Immature natural killer cell (primary cell): ENCODE measurements at regions not wholly inside any gene's neighbourhood (a gene's known extent, or its start where the extent isn't known, plus 50 kb on each side); places are given as distances from the start of the nearest gene placed in this dataset.

Experiments used
- DNase-seq, 3 donors: peaks; one replicate each; pipeline ENCODE4 v3.0.0; 2022; ENCODE audit warnings: mixed read lengths in 1 of 3
- H3K27ac Mint-ChIP-seq, 6 donors: one replicate each; pipeline ENCODE4 v1.8.0; 2020; ENCODE audit warnings: mixed read lengths in 6 of 6, mild to moderate bottlenecking in 5 of 6, inconsistent platforms in 4 of 6, moderate library complexity in 3 of 6
- H3K27me3 Mint-ChIP-seq, 3 donors: one replicate each; pipeline ENCODE4 v1.8.0; 2020 to 2021; ENCODE audit warnings: low read depth in 3 of 3, mild to moderate bottlenecking in 3 of 3, mixed read lengths in 3 of 3, moderate library complexity in 3 of 3, inconsistent platforms in 1 of 3
- H3K36me3 Mint-ChIP-seq, 3 donors: one replicate each; pipeline ENCODE4 v1.8.0; 2020; ENCODE audit warnings: mixed read lengths in 3 of 3, inconsistent platforms in 2 of 3, mild to moderate bottlenecking in 2 of 3
- H3K4me1 Mint-ChIP-seq, 2 donors: one replicate each; pipeline ENCODE4 v1.8.0; 2020; ENCODE audit warnings: inconsistent platforms in 2 of 2, mild to moderate bottlenecking in 2 of 2, mixed read lengths in 2 of 2, moderate library complexity in 1 of 2
- H3K4me3 Mint-ChIP-seq, 5 donors: one replicate each; pipeline ENCODE4 v1.8.0; 2020; ENCODE audit warnings: mild to moderate bottlenecking in 5 of 5, mixed read lengths in 5 of 5, inconsistent platforms in 3 of 5, moderate library complexity in 3 of 5
- H3K9me3 Mint-ChIP-seq, 6 donors: one replicate each; pipeline ENCODE4 v1.8.0; 2020; ENCODE audit warnings: mild to moderate bottlenecking in 6 of 6, mixed read lengths in 6 of 6, inconsistent platforms in 4 of 6, moderate library complexity in 3 of 6

GRCh38 chr10:30256084-30256483 is 93.0 kb downstream of the MTPAP start:
- H3K4me1 Mint-ChIP-seq = no peaks in the 10 kb centered on the region
- H3K9me3 Mint-ChIP-seq = peaks cover 0 to 26% (median 0%) of the 10 kb centered on the region in 6 donors
- H3K27ac Mint-ChIP-seq = no peak overlapping the region
- H3K27me3 Mint-ChIP-seq = peaks cover 3 to 28% (median 15%) of the 10 kb centered on the region in 3 donors
- DNase-seq = no peak
- H3K36me3 Mint-ChIP-seq = peaks cover 0 to 14% (median 3%) of the 10 kb centered on the region in 3 donors
- H3K4me3 Mint-ChIP-seq = no peak overlapping the region

GRCh38 chr10:30254926-30255325 is 94.2 kb downstream of the MTPAP start:
- Mint-ChIP-seq H3K4me3 (no peak overlapping the region), H3K27ac (no peak overlapping the region), H3K27me3 (peaks cover 3 to 22% (median 16%) of the 10 kb centered on the region in 3 donors), H3K9me3 (peaks cover 0 to 26% (median 0%) of the 10 kb centered on the region in 6 donors), H3K4me1 (no peaks in the 10 kb centered on the region), H3K36me3 (peaks cover 0 to 14% (median 3%) of the 10 kb centered on the region in 3 donors)
- no peak for DNase-seq

- no peak overlapping the region for H3K4me3 Mint-ChIP-seq
- H3K9me3 Mint-ChIP-seq = peaks cover 0 to 9% (median 0%) of the 10 kb centered on the region in 6 donors
Observed at GRCh38 chr10:30248728-30249127, 100.3 kb downstream of the MTPAP start.

GRCh38 chr10:30247704-30248103 is 101.4 kb downstream of the MTPAP start:
- peak in 1 of 3 donors; percentile 16 for DNase-seq
- Mint-ChIP-seq H3K4me1 (peaks cover 5 to 8% of the 10 kb centered on the region in 2 donors), H3K27ac (no peak overlapping the region), H3K9me3 (no peaks in the 10 kb centered on the region), H3K36me3 (no peaks in the 10 kb centered on the region), H3K4me3 (peak overlapping the region; percentile 5 to 68 (median 46)), H3K27me3 (peaks cover 0 to 2% (median 1%) of the 10 kb centered on the region in 3 donors)

More at GRCh38 chr10:30248728-30249127, 100.3 kb downstream of the MTPAP start:
- peaks cover 0 to 5% (median 2%) of the 10 kb centered on the region in 3 donors for H3K27me3 Mint-ChIP-seq
- H3K4me1 Mint-ChIP-seq = peaks cover 5 to 8% of the 10 kb centered on the region in 2 donors
- DNase-seq = no peak
- H3K27ac Mint-ChIP-seq = no peak overlapping the region
- H3K36me3 Mint-ChIP-seq = peaks cover 0 to 4% (median 0%) of the 10 kb centered on the region in 3 donors

GRCh38 chr10:30241422-30242110 is 107.5 kb downstream of the MTPAP start:
- Mint-ChIP-seq H3K4me1 (no peaks in the 10 kb centered on the region), H3K27ac (no peak overlapping the region), H3K9me3 (no peaks in the 10 kb centered on the region), H3K4me3 (no peak overlapping the region), H3K27me3 (peaks cover 2 to 10% (median 3%) of the 10 kb centered on the region in 3 donors), H3K36me3 (no peaks in the 10 kb centered on the region)
- DNase-seq = no peak

- Mint-ChIP-seq H3K36me3 (no peaks in the 10 kb centered on the region), H3K4me1 (no peaks in the 10 kb centered on the region), H3K27ac (no peak overlapping the region), H3K4me3 (no peak overlapping the region), H3K9me3 (no peaks in the 10 kb centered on the region), H3K27me3 (peaks cover 3 to 13% (median 3%) of the 10 kb centered on the region in 3 donors)
- DNase-seq = no peak
Observed at GRCh38 chr10:30238836-30239235, 110.2 kb downstream of the MTPAP start.

- H3K27ac Mint-ChIP-seq = no peak overlapping the region
- H3K27me3 Mint-ChIP-seq = peaks cover 2 to 5% (median 3%) of the 10 kb centered on the region in 3 donors
- H3K9me3 Mint-ChIP-seq = no peaks in the 10 kb centered on the region
- no peak for DNase-seq
- no peak overlapping the region for H3K4me3 Mint-ChIP-seq
- H3K4me1 Mint-ChIP-seq = no peaks in the 10 kb centered on the region
- H3K36me3 Mint-ChIP-seq = no peaks in the 10 kb centered on the region
Observed at GRCh38 chr10:30233186-30233959, 115.7 kb downstream of the MTPAP start.

- peaks cover 0 to 5% (median 2%) of the 10 kb centered on the region in 3 donors for H3K27me3 Mint-ChIP-seq
- H3K27ac Mint-ChIP-seq = no peak overlapping the region
- no peak for DNase-seq
- no peak overlapping the region for H3K4me3 Mint-ChIP-seq
- no peaks in the 10 kb centered on the region for H3K9me3 Mint-ChIP-seq
- H3K36me3 Mint-ChIP-seq = no peaks in the 10 kb centered on the region
- no peaks in the 10 kb centered on the region for H3K4me1 Mint-ChIP-seq
Observed at GRCh38 chr10:30231709-30232108, 117.4 kb downstream of the MTPAP start.

GRCh38 chr10:30231071-30231652 is 117.9 kb downstream of the MTPAP start:
- Mint-ChIP-seq H3K27ac (no peak overlapping the region), H3K9me3 (no peaks in the 10 kb centered on the region), H3K27me3 (peaks cover 0 to 5% (median 2%) of the 10 kb centered on the region in 3 donors), H3K4me1 (no peaks in the 10 kb centered on the region), H3K4me3 (no peak overlapping the region), H3K36me3 (no peaks in the 10 kb centered on the region)
- no peak for DNase-seq

- no peak overlapping the region for H3K27ac Mint-ChIP-seq
Observed at GRCh38 chr10:30229536-30229935, 119.5 kb downstream of the MTPAP start.

GRCh38 chr10:30228417-30229036 is 120.6 kb downstream of the MTPAP start:
- no peak for DNase-seq
- Mint-ChIP-seq H3K27me3 (peaks cover 0 to 3% (median 0%) of the 10 kb centered on the region in 3 donors), H3K4me3 (no peak overlapping the region), H3K9me3 (no peaks in the 10 kb centered on the region), H3K4me1 (no peaks in the 10 kb centered on the region), H3K27ac (no peak overlapping the region), H3K36me3 (no peaks in the 10 kb centered on the region)

More at GRCh38 chr10:30229536-30229935, 119.5 kb downstream of the MTPAP start:
- Mint-ChIP-seq H3K4me3 (no peak overlapping the region), H3K9me3 (no peaks in the 10 kb centered on the region), H3K27me3 (peaks cover 0 to 3% (median 0%) of the 10 kb centered on the region in 3 donors), H3K36me3 (no peaks in the 10 kb centered on the region), H3K4me1 (no peaks in the 10 kb centered on the region)
- DNase-seq = no peak

- Mint-ChIP-seq H3K27ac (no peak overlapping the region), H3K4me3 (no peak overlapping the region), H3K36me3 (no peaks in the 10 kb centered on the region), H3K4me1 (no peaks in the 10 kb centered on the region), H3K27me3 (peaks cover 0 to 5% (median 1%) of the 10 kb centered on the region in 3 donors), H3K9me3 (no peaks in the 10 kb centered on the region)
- no peak for DNase-seq
Observed at GRCh38 chr10:30227481-30227880, 121.6 kb downstream of the MTPAP start.

GRCh38 chr10:30219971-30220751 is 128.9 kb downstream of the MTPAP start:
- peaks cover 0 to 5% (median 0%) of the 10 kb centered on the region in 3 donors for H3K36me3 Mint-ChIP-seq
- H3K27me3 Mint-ChIP-seq = peaks cover 4 to 19% (median 8%) of the 10 kb centered on the region in 3 donors
- no peak overlapping the region for H3K27ac Mint-ChIP-seq
- H3K4me1 Mint-ChIP-seq = peaks cover 2 to 5% of the 10 kb centered on the region in 2 donors
- H3K4me3 Mint-ChIP-seq = no peak overlapping the region
- no peak for DNase-seq
- H3K9me3 Mint-ChIP-seq = no peaks in the 10 kb centered on the region
